ENCODE measurements at regions not wholly inside any gene's neighbourhood (a gene's known extent, or its start where the extent isn't known, plus 50 kb on each side); places are given as distances from the start of the nearest gene placed in this dataset.
A peak's percentile ranks its signal among the peaks of the same experiment; 100 is the strongest.
"Not testable (repeated sequence)": the region's sequence is repeated elsewhere in the genome, so short reads cannot be mapped to it uniquely, and the experiment has no call there.

GRCh38 chr2:231869704-231870103 lies 56.5 kb downstream of the NPPC start:
- DNase-seq = no peak

GRCh38 chr2:231869016-231869415 lies 57.2 kb downstream of the NPPC start:
- DNase-seq = not testable (repeated sequence)

GRCh38 chr2:231866450-231866849 lies 59.7 kb downstream of the NPPC start:
- DNase-seq = no peak

GRCh38 chr2:231865222-231865621 lies 61.0 kb downstream of the NPPC start:
- DNase-seq = no peak

GRCh38 chr2:231862071-231862470 lies 64.1 kb downstream of the NPPC start:
- DNase-seq = no peak

- DNase-seq = peak; percentile 26
Observed at GRCh38 chr2:231861288-231861931, 64.8 kb downstream of the NPPC start.
